ENCODE measurements at regions not wholly inside any gene's neighbourhood (a gene's known extent, or its start where the extent isn't known, plus 50 kb on each side); places are given as distances from the start of the nearest gene placed in this dataset.

GRCh38 chr12:11959117-11959823 lies 111.5 kb upstream of the BCL2L14 start:
- H3K4me3 ChIP-seq (ENCODE audit: low read length), result no peak overlapping the region
- DNase-seq (ENCODE audit: low read depth), result no peak
- no peak for TF ChIP-seq CTCF (conservative IDR thresholded peaks at IDR 0.05; ENCODE audit: low read length)

GRCh38 chr12:11960646-11961045 lies 110.1 kb upstream of the BCL2L14 start:
- no peak overlapping the region for H3K4me3 ChIP-seq (ENCODE audit: low read length)
- TF ChIP-seq CTCF (conservative IDR thresholded peaks at IDR 0.05; ENCODE audit: low read length), result no peak
- no peak for DNase-seq (ENCODE audit: low read depth)

GRCh38 chr12:11961686-11962085 lies 109.1 kb upstream of the BCL2L14 start:
- no peak overlapping the region for H3K4me3 ChIP-seq (ENCODE audit: low read length)
- TF ChIP-seq CTCF (conservative IDR thresholded peaks at IDR 0.05; ENCODE audit: low read length), result no peak
- no peak for DNase-seq (ENCODE audit: low read depth)

GRCh38 chr12:11962860-11963259 lies 107.9 kb upstream of the BCL2L14 start:
- TF ChIP-seq CTCF (conservative IDR thresholded peaks at IDR 0.05; ENCODE audit: low read length), result no peak
- no peak for DNase-seq (ENCODE audit: low read depth)
- H3K4me3 ChIP-seq (ENCODE audit: low read length), result no peak overlapping the region

- no peak overlapping the region for H3K4me3 ChIP-seq (ENCODE audit: low read length)
- no peak for TF ChIP-seq CTCF (conservative IDR thresholded peaks at IDR 0.05; ENCODE audit: low read length)
- no peak for DNase-seq (ENCODE audit: low read depth)
Measured at GRCh38 chr12:11963841-11964471, 106.8 kb upstream of the BCL2L14 start.

- TF ChIP-seq CTCF (conservative IDR thresholded peaks at IDR 0.05; ENCODE audit: low read length), result no peak
- DNase-seq (ENCODE audit: low read depth), result no peak
Measured at GRCh38 chr12:11965258-11965910, 105.4 kb upstream of the BCL2L14 start.

More at GRCh38 chr12:11965258-11965910, 105.4 kb upstream of the BCL2L14 start:
- H3K4me3 ChIP-seq (ENCODE audit: low read length), result no peak overlapping the region
